IPS DF 4.7 (cell line): ENCODE measurements at regions not wholly inside any gene's neighbourhood (a gene's known extent, or its start where the extent isn't known, plus 50 kb on each side); places are given as distances from the start of the nearest gene placed in this dataset.

Experiments used
- DNase-seq: peaks from one replicate; pipeline ENCODE4 v3.0.0-alpha.2; 2013; ENCODE audit warnings: low spot score; ENCODE audit errors: extremely low read depth

DNA sequence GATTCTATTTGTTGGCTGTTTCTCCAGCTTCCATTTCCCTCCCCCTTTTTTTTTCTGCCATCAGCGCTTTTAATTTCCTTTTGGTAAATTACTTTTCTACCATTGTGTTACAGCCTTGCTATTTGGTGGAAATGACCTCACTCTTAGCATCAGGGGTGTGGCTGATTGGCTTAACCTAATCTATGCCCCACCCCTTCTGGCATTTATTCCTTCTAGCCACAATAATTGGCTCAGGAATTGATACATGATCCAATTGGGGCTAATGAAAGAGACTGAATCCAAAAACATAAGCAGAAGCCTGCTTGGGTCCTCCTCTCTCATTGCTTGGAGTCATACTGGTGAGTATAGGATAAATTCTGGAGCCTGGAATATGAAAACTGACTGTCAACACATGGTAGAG, 402.4 kb upstream of the LRRC4C start:
- DNase-seq: no peak

DNA sequence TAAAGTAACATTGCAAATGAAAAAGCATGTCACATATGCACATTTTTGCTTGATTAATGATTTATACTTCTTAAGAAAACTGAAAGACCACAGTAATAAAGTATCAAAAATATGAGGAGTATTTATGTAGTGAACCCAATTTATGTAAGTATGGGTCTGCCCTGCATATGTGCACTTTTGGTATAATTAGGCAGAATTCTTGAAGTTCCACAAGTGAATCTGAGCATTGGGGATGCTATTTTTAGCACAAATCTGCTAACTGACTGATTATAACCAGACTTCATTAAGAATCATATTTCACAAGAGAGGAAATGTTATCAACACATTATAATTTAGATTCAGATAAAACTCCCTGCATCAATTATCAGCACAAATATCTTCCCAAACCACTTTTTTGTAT, 407.1 kb upstream of the LRRC4C start:
- no peak for DNase-seq

DNA sequence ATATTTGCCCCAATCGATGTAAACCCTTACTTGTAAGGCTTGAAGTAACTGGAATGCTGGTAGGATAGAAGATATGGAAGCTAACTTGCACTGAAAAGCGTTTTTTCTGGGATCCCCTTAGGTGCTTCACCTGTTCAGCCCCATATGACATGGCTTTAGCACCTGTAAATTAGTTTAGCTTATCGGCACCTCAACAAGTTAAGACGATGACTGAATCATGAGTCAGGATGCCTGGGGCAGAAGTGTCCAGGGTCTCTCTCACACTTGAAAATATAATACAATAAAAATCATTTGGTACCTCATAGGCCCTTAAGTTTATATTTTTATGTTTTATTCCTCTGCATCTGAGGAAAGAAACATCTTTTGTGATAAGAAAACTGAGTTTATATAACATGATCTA, 409.2 kb upstream of the LRRC4C start:
- no peak for DNase-seq

DNA sequence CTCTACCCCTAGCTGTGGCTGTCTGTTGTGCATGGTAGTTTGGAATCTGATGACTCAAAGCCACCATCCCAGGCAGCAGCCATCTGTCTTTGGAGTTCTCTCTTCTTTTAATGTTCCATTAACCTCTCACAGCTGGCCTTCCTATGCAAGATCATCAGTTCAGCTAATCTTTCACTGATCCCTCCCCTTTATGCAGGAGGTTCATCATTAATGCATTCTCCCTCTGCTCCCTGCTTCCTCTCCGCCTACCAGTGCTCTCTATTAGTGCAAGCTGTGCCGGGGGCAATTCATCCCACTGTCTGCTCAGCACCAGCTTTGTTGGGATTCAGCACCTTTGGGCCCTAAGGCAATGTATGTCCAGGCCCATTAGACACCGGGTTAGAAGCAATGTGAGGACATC, 413.0 kb upstream of the LRRC4C start:
- no peak for DNase-seq

DNA sequence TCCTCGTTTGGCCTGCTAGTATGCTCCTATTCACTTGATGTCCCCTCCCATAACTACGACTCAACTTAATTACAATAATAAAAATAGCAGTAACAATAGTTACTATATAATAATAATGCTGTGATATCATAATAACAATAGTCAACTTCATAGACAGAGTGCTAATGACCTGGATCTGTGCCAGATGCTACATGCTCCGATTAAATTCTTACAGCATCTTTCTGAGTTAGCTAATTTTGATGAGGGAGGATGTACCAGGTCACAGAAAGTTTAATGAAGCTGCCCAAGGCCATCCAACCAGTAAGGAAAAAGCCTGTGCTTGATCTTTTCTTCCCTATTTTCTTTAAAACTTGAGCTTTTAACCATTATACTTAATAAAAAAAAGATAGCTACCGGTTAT, 413.4 kb upstream of the LRRC4C start:
- no peak for DNase-seq

DNA sequence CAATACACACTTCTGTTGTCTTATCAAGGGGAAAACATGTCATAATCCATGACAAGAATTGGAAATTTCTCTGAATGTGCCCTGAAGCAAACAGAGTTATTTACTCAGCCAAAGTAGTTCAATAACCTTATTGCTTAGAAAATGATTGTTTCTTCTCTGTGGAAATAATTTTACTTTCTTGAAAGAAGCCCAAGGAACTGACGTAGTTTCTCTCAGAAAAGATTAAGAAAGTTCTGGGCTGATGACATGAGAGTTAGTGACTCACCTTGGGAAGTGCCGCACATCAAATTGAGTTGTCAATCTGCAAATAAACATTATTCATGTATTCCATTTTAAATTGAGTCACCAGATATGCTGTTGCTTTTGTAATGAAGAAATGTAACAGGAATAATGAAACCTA, 418.6 kb upstream of the LRRC4C start:
- no peak for DNase-seq

DNA sequence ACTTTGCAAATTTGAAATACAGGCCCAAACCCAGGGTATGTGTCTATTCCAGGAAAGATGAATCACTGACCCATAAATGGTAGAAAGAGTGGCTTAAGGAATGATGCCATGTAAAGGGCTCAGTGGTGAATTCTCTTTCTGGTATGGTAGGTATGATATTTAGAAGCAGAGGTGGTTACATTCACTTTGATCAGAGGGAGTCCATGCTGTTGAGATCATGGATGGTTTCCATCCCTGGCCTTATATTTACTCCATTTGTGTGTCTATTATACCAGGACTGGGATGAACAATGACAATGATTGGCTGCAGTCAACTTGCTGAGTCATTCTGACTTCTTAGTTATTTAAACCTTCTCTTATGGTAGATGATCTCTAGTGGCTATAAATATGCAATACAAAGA, 419.8 kb upstream of the LRRC4C start:
- no peak for DNase-seq

DNA sequence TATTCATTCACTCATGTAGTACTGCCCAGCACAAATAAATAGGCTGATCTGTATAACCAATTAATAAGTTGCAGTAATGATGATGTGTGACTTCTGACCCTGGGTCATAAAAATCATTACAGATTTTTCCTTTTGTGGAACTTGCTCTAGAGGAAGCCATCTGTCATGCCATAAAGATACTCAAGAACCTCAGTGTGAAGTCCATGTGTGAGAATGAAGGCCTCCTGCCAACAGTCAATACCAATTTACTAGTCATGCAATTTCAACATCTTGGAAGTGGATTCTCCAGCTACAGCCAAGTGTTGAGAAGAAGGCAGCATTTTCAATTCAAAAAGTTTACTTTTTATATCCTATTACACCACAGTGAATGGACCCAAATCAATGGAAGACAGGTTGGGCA, 435.6 kb upstream of the LRRC4C start:
- no peak for DNase-seq

DNA sequence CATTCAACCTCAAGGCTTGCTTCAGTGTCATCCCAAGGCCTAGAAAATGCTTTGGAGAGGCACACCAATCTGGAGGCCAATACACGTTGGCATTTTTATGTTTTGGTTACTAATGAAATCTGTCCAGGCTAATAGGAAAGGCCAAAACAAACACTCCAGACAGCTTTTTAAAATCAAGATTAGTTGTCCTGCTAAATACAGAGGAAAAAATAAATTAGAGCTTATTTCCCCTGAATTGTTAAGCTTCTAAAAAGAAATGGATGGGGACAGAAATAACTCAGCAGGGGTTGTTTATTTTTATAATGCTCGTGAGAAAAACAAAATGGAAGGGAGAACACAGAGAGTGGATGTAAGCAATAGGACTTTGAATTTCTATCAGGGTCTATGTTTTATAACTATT, 438.5 kb upstream of the LRRC4C start:
- no peak for DNase-seq

DNA sequence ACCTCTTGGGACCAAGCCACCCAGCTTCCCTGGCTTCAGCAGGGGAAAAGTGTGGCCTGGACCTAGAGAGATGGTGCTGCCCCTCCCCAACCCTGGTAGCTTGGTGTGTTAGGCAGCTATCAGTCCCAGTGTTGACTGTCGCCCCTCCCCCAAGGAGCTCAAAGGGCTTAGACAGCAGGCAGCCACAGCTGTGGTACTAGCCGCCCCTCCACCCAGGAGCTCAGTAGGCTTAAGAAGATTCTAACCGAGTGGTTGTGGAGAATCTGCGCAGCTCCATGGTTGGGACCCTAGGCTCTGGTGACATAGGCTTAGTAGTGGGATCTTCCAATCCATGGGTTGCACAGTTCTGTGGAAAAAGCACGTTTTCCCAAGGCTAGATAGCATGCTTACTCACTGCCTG, 458.4 kb upstream of the LRRC4C start:
- no peak for DNase-seq

DNA sequence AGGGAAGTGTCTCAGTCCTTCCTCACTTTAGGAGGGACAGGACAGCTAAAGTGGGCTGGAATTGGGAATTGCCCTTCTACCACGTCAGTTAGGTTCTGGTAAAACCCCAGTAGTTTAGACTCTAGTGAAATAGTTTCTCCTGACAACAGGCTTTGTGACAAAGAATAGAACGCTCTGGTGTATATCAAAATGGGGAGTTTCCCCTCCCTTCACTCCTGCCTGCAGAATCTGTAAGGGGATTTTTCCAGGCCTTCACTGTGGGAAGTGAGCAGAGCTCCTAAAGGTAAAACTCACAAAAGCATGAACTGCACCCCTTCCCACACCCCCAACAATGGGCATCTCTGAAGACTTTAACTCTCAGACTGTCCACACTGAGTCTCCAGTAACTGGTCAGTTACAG, 460.9 kb upstream of the LRRC4C start:
- no peak for DNase-seq

DNA sequence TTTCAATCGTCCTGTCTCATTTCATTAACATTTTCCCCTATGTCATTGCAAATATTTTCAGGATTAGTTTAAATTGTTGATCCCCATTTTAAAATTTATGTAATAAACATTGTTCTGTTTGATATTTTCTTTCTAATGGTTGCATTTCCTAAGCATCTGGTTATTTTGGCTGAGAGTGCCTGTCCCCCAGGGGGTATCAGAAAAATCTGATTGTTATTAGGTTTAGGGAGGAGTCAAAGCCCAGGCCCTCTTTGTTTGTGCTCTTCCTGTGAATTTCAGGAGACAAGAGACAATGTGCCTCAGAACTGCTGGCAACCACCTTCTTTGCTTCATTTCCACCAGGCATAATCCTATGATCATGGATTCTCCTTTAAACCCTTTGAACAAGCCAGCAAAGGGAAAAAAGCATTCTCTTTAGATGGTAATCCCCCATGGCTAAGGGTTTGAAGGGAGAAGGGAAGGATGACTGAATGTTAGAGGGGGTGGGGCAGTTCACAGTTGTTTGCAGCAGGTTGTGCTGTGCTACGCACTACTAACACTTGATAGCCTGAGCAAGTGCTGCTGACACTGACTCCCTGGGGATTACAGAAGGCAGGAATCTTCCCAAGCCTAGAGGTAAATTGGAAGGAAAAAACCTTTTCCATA, 462.4 kb upstream of the LRRC4C start:
- DNase-seq: peak; percentile 16

DNA sequence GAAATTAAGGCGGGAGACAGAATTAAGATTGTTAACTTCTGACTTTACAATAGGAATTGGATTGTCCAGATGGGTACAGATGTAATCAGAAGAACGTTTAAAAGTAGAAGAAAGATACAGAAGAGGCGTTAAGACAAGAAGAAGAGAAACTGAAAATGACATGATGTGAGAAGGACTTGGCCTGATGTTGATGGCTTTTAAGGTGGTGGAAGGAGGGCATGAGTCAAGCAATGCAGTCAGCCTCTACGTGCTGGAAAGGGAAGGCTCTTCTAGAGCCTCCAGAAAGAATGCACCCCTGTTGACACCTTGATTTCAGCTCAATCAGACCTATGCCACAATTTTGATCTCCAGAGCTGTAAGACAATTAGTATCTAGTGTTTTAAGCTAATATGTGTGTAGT, 466.9 kb upstream of the LRRC4C start:
- no peak for DNase-seq

DNA sequence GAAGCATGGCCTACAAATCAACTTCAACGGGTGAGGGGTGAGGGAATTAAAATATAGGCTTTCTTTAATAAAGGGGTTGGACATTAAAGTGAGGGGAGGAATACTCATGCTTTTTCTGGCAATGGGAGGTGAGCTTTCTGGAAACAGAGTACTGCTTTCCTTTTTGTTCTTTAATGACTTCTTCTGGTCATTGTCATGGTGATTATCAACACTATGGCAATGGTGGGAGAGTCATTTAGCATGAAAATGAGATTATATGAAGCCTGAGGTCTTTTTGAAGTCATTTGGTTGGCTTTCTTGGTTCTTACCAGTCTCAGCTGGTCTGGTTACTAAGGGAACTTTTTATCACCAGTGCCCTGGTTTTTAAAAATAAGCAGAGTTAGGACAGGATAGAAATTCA, 475.8 kb upstream of the LRRC4C start:
- DNase-seq: no peak

DNA sequence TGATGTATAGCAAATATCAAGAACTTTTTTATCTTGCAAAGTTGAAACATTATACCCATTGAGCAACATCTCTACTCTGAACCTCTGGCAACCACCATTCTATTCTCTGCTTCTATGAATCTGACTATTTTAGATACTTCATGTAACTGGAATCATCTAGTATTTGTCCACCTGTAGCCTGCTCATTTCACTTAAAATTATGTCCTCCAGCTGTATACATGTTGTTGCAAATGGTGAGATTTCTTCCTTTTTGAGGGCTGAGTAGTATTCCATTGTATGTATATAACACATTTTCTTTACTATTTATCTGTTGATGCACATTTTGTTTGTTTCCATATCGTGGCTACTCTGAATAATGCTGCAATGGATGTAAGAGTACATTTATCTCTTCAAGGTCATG, 476.3 kb upstream of the LRRC4C start:
- no peak for DNase-seq

DNA sequence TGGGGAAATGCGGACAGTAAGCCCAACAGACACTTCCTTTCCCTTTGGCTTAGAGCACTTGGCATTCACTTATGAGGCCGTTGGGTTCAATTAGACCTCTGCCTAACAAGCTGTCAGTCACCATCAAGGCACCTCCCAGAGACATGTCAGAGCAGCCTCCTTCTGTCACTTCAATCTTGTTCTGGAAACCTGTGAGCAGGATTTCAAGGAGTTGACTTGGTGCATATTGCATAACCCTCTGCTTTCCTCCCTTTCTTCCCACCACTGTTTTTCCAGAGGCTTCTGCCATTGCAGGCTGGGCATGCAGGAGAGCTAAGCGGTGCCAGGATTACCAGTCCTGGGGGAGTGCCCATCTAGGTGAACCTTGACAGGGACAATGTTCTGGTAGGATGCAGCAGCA, 484.2 kb upstream of the LRRC4C start:
- DNase-seq: no peak

DNA sequence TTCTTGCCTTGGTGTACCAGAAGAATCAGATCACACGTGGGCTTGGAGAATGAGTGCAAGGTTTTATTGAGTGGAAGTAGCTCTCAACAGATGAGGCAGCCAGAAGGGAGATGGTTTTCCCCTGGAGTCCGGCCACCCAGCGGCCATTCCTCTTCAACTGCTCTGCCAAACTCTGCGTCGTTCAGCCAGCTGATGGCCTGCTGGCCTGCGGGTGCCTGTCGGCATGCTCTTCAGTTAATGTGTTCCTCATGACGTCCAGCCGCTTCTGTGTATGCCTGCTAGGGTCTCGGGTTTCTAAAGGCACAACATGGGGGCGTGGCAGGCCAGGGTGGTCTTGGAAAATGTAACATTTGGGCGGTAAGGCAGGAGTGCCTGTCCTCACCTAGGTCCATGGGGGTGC, 487.9 kb upstream of the LRRC4C start:
- DNase-seq: no peak

DNA sequence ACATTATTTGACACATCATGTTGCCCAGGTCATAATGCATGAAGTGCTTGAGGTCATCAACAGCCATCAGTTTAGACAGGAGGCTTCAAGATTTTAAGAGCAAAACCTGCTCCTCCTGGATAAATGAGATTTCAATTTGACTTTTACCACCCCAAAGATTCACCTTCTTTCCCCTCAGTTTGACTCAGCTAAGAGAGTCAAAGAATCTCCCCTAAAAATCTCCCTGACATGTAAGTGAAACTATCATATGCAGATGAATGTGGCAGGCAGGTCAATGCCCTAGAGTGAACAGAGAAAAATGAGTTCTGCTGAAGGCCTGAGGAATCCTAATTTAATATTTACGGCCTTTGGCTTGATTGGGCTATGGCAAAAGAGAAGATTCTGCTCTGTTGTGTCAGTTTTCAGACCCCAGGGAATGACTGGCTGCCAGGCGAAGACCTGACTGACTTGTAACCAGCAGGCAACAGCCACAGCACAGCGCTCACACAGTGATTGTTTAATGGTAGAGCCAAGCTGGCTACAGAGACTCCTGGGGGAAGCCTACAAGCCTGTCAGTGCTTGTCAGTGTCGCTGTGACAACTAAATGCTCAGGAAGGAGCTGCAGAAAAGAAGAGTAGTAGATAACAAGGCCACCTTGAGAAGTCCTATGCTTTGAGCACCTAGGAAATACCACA, 491.2 kb upstream of the LRRC4C start:
- DNase-seq: no peak

DNA sequence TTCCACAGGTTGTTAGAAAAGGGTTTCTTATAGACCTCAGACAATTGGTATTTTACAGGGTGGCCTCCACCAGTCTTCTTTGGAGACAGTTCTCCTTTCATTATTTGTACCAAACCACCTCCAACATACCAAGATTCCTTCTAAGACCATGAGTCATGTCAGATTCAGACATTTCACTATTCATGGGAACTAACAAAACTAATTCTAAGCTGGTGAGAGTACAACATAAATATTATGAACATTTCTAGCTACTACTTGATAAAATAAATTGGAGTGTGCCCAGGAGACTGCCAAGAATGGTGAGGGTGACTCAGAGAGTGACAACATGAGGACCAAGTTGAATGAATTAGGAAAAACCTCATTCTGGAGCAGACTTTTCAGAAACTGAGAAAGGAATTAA, 494.6 kb upstream of the LRRC4C start:
- no peak for DNase-seq

DNA sequence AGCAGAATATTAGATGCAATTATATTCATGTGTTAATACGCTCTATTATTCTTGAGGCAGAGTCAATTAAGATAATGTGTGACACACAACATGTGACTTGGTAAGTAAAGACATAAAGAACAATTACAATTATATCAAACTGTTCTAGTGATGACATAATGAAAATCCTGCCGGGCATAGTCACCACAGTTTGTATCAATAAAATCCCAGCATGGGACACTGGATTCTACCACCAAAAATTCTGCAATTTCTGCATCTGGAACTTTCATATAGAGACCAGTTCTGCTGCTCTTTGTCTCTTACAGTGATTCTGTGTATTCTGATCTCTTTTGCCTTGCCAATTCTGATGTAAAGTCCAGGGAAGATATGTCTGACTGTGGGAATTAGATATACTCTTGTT, 495.6 kb upstream of the LRRC4C start:
- no peak for DNase-seq

DNA sequence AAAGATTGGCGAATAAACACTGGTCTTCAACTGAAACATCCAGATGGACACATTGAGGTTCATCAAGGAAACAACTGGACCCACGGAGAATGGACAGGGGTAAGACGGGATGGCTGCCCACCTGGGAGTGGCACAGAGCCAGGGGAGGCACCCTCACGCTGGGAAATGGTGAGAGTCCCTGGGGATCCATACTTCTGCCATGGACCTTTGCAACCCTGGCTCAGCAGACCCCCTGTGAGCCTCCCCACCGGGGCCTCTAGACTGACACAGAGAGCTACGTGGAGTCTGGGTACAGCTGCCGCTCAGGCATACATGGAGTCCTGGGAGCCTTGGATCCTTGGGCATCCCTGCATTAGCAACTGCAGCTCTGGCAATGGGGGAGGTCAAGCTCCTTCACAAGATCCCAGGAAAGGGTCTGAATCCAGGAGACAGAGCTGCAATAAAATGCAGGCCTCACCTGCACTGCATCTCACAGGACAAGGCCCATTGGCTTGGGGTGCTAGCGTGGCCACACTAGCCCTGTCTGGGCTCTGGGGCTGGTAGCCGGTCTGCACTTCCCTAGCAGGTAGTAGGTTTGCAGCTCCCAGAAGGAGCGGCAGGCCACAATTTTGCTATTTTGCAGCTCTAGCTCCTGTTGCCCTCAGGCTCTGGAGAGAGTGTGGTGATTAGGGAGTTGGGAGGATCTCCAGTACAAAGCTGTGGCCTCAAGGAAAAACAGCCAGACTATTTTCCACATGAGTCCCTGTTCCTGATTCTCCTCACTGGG, 496.4 kb upstream of the LRRC4C start:
- DNase-seq: no peak

DNA sequence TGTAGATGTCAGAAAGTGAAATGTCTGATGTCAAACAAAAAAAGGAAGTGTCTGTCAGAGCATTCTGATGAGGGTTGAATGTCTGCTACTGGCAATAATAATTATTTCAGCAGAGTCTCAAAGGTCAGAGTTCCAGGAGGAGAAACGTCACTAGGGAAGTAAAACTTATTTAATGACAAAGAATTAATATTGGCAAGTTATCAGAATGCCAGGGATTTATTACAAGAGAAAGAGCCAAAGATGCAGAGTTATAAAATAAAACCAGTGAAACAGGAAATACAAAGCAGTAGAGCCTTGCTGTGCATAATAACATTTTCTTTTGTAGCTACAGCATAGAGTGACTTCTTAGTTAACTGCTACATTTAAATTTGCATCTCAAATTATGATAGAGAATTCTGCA, 504.0 kb upstream of the LRRC4C start:
- no peak for DNase-seq

DNA sequence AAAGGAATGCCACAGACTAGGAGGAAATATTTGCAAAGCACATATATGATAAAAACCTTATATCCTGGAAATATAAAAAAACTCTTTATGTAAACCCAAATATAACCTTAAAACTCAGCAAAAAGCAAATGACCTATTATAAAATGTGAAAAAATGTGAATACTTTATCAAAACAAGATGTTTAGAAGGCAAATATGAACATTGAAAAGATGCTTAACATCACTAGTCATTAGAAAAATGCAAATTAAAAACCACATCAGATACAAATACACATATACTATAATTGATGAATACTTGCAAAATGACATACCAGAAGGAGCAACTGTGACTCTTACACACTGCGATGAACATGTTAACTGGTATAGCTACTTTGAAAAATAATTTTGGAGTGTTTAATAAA, 511.2 kb upstream of the LRRC4C start:
- no peak for DNase-seq
